ENCODE measurements at regions not wholly inside any gene's neighbourhood (a gene's known extent, or its start where the extent isn't known, plus 50 kb on each side); places are given as distances from the start of the nearest gene placed in this dataset.
"Not testable (repeated sequence)": the region's sequence is repeated elsewhere in the genome, so short reads cannot be mapped to it uniquely, and the experiment has no call there.

DNA sequence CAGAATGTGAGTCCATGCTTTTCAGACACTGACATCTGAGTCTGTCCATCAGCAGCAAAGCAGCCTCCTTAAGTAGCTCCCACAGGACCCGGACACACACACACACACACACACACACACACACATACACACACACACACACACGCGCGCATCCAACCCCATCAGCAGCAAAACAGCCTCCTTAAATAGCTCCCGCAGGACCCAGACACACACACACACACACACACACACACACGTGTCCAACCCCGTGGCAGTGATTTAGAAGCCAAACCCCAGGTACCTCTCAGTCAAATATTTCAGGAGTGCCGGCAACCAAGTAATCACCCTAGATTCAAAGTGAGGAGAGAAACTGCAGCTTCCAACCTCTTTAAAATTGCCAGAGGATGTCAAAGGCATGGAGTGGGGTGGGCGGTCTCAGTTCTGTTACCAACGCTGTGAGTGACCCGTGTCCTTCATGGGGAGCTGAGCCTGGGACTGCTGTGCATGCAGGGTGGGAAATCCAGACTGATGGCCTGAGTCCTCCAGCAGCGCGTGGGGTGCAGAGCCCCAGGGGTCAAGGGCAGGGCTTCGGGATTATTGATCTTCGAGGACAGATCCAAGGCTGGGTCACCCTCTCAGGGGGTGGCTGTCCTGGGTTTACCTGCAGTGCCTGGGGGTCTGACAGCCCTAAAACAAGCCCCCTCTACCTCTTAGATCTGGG lies 293.5 kb downstream of the ADGRD1 start:
- TF ChIP-seq POLR2AphosphoS5 (IDR thresholded peaks at IDR 0.05; ENCODE audit: low read depth, low read length); TAF1 (IDR thresholded peaks at IDR 0.05; ENCODE audit: borderline replicate concordance, low read depth, low read length); POLR2A (IDR thresholded peaks at IDR 0.05; ENCODE audit: low read depth, low read length): not testable (repeated sequence)

Data from GM12892 (cell line).